HG03280 (cell line): ENCODE measurements at regions not wholly inside any gene's neighbourhood (a gene's known extent, or its start where the extent isn't known, plus 50 kb on each side); places are given as distances from the start of the nearest gene placed in this dataset.

Experiments used
- ATAC-seq: cut with Tn5 transposase; IDR thresholded peaks from one replicate; pipeline ENCODE4 v1.9.1; 2021; ENCODE audit warnings: mild to moderate bottlenecking, moderate library complexity; ENCODE audit not compliant: unreplicated experiment

- ATAC-seq, result no peak
These were observed 490.7 kb downstream of the TOX3 start for GRCh38 chr16:52056259-52056658.

DNA sequence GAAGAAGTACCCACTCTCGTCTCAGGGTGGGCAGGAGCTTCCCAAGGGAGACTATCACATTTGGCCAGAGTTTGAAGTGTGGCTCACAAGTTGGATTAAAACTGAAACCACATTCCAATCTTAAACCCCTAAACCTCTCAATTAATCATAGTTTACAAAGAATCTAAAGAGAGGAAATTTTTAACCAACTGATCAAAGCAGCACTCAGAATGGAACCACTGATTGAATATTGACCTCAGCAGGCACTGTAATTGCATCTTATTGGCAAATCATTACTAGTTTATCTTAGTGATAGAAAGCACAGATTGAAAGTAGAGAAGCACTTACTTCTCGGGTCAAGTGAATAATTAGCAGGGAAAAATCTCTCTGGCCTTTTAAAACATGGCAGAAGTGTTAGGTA lies 491.6 kb downstream of the TOX3 start:
- no peak for ATAC-seq

DNA sequence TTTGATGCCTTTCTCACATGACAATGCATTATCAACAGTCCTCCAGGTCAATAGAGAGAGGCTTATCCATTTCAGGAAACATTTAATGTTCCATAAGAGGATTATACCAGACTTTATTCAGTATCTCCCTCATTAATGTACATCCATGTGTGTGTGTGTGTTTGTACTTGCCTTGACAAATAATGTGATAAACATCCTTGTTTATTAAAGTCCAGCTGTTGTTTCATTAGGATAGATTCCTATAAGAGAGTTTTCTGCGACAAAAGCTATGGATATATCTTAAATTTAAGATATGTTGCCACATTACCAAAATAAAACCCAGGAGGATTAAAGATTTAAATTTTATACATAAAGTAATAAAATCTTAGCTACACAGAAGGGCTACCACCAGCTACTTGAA lies 492.6 kb downstream of the TOX3 start:
- no peak for ATAC-seq

- ATAC-seq, result no peak
These were observed 494.1 kb downstream of the TOX3 start for GRCh38 chr16:52052818-52053217.

DNA sequence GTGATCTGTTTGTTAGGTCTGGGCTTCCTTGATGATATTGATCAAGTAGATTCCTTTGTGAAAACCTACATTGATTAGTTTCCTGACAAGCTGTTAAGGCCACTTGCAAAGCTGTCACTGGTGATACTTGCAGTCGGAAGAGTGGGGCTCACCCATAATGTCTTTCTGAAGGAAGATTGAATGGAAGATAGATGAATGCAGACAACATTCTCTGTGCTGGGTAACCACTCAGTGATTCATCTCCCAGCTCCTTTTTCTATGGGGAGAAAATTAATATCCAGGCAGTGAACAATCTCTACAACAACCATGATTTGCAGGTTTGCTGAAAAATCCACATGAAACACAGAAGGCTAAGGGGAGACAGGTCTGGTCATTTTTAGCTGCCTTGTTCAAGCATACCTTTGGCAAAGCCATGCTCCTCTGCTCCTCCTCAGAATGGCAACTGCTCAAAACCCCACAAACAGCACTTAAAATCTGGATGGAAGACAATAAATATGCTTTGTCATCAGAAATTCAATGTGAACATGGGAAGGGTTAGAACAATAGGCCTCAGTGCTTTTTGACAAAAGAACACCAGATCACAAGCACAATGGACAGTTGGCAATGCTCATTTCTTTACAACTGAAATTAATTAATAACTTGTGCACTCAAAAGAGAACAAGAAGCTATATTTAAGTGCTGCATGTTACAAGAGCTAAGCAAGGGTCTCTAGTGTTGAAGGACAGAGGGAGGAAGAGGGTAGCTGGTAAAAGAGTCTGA lies 495.4 kb downstream of the TOX3 start:
- ATAC-seq, result no peak

- no peak for ATAC-seq
These were observed 496.5 kb downstream of the TOX3 start for GRCh38 chr16:52050418-52050817.

- ATAC-seq, result no peak
These were observed 511.5 kb downstream of the TOX3 start for GRCh38 chr16:52035436-52035835.

DNA sequence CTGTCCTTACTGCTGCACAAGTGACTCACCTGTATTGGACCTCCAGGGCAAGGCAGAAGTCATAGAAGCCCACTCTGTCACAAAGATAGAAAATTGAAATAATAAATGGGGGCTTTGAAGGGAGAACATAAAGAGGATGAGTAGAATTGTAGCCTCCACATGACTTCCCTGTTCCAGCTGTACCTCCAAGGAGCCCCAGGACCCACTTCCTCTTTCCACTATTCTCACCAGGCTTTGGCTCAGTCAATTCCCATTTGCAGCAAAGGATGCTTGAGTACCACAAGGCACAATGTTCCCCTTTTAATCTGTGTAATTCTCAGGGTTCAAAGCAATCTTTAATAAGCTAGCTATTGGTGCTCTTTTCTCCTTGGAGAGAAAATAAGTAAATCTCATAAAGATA lies 512.1 kb downstream of the TOX3 start:
- no peak for ATAC-seq

DNA sequence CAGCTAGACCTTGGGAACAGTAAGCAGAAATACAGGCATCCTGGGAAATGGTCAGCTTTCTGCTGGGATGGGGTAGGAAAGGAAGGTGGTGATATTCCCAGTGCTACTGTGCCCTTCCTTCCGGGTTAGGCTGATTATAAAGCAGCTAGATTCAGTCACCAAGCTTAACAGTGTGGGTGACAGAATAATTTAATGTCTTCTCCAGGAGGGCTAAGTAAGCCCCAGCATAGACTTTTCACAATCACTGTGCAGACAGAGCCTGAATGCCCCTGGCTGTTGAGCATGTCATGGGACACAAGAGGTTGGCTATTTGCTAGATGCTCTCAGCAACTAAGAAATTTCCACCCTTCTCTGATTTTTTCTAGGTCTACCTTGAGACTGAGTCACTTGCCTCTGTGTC lies 513.0 kb downstream of the TOX3 start:
- no peak for ATAC-seq

GRCh38 chr16:52022980-52023379 lies 524.0 kb downstream of the TOX3 start:
- no peak for ATAC-seq

DNA sequence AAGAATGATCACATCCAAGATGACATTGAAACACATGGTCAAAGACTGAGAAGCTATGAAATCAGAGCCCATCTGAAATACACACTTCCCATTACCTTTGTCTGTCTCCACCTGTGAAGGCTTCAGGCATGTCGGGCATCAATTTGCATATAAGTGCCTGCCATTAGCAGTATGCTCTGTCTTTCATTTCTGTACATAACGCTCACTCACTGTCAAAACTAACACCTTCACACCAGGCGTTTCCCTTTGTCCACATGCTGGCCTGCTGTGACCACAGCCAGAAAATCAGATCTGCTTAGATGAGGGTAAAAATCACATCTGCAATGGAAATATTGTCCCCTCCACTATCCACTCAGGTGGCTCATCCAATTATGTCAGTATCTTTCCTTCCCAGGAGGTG lies 524.8 kb downstream of the TOX3 start:
- no peak for ATAC-seq

DNA sequence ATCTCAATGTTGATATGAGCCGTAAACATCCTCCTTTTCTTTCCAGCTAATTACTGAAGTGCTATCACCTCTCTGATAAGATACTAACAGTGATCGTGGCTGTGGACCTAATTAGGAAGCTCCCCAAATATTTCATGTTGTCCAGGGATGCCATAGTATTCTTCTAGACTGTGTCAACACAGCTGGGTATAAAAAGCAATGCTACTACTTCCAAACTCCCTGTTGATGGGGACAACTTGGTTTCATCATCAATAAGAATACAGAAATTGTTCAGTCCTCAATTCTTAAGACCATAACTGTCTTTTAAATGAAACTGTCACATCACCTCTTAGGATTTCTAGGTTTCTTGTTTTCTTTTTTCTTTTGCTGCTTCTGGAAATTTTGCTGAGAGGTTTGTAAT lies 530.6 kb downstream of the TOX3 start:
- no peak for ATAC-seq

- no peak for ATAC-seq
These were observed 541.4 kb downstream of the TOX3 start for GRCh38 chr16:52005551-52005950.

DNA sequence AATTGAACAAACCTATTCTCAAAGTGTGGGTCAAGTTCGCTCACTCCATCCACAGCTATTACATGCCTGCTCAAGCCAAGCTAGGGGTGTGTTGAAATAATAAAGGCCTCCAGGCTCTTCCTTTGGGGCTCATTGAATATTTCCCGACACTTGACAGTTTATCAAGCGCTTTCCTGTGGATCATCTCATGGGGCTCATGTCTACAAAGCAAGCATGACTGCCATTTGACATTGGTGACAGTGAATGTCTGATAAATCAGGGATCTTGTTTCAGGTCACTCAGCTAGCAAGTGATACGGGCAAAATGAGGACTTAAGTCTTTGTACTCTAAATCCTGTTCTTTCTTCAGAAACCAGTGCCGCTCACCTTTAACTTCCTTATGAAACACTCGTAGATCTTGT lies 542.6 kb downstream of the TOX3 start:
- ATAC-seq, result no peak

DNA sequence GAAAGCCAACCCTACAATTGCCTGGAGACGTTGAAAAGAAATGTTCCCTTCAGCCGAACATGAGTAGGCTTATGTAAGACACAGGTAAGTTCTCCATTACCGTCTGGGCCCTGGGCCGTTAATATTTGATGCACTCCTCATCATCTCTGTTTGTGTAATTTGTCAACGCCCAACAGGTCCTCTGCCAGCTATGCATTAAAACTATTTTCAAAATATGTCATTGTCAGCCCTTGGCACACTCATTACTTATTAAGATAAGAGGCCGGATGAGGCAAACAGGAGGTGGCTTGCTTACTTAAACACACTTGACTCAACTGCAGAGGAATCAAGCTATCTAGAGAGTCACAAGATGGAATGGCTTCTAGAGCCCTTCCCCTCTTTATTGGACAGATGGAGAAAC lies 544.9 kb downstream of the TOX3 start:
- ATAC-seq, result no peak

- no peak for ATAC-seq
These were observed 550.4 kb downstream of the TOX3 start for GRCh38 chr16:51996516-51996915.

DNA sequence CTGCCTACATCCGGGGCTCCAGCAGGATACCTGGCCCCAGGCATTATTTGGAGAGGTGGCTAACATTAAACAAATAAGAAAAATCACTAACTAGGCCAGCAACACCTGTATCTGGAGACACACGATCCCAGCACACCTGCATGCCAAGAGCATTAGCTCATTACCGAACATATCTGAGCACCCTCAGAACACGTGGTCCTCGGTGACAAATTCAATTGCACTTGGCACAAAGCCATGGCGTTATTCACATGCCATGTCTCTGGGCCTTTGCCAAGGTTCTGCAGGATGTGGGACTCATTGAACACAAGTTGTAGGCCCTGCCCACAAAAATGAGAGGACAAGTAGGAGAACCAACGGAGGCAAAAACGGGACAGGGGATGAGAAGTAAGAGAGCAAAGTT lies 552.3 kb downstream of the TOX3 start:
- ATAC-seq, result no peak

GRCh38 chr16:51989637-51990230 lies 557.2 kb downstream of the TOX3 start:
- no peak for ATAC-seq

DNA sequence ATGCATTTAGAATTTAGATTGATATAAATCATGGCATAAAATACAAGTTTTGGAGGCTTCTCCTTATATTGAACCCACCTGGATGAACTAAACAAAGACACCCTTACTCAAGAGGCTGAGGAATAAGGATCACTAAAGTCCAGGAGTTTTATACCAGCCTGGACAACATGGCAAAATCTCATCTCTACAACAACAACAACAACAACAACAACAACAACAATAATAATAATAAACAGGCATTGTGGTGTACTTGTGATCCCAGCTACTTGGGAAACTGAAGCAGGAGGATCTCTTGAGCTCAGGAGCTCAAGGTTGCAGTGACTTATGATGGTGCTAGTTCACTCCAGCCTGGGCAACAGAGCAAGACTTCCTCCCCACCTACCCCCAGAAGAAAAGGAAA lies 558.0 kb downstream of the TOX3 start:
- no peak for ATAC-seq

DNA sequence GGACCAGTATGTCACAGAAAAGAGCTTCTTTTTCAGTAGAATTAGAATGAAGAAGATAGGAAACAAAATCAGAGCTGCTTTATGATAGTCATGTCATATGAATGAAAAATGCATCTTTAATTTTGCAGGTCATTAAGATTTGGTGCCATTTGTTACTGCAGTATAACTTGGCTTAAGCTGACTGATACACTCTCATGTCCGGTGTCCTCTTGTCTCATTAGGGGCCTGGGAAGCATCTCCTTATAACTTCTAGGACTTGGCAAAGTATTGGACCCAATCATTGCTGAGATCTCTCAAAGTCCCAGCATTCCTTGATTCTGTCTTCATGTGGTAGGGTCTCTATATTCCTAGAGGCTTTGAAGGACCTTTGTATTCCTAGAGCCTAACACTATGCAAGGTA lies 559.4 kb downstream of the TOX3 start:
- no peak for ATAC-seq

GRCh38 chr16:51986717-51987116 lies 560.2 kb downstream of the TOX3 start:
- ATAC-seq, result no peak

GRCh38 chr16:51986301-51986700 lies 560.6 kb downstream of the TOX3 start:
- no peak for ATAC-seq

- no peak for ATAC-seq
These were observed 561.8 kb downstream of the TOX3 start for GRCh38 chr16:51985126-51985525.
